IPS-18a (cell line): ENCODE measurements at regions not wholly inside any gene's neighbourhood (a gene's known extent, or its start where the extent isn't known, plus 50 kb on each side); places are given as distances from the start of the nearest gene placed in this dataset.
"Not testable (repeated sequence)": the region's sequence is repeated elsewhere in the genome, so short reads cannot be mapped to it uniquely, and the experiment has no call there.

Experiments
- H3K27ac ChIP-seq: one replicate; pipeline ENCODE4 v1.5.1; 2013; ENCODE audit warnings: low read length
- H3K27me3 ChIP-seq: one replicate; pipeline ENCODE4 v1.6.1; 2013; ENCODE audit warnings: mild to moderate bottlenecking, low read length; ENCODE audit not compliant: control insufficient read depth, insufficient read depth
- H3K36me3 ChIP-seq: one replicate; pipeline ENCODE4 v1.6.1; 2013; ENCODE audit warnings: low read depth, low read length; ENCODE audit not compliant: control insufficient read depth
- H3K4me1 ChIP-seq: one replicate; pipeline ENCODE4 v1.6.1; 2013; ENCODE audit warnings: low read depth, low read length; ENCODE audit not compliant: control insufficient read depth
- H3K4me3 ChIP-seq: one replicate; pipeline ENCODE4 v1.5.1; 2013; ENCODE audit warnings: low read length
- H3K9ac ChIP-seq: one replicate; pipeline ENCODE4 v1.6.1; 2013; ENCODE audit warnings: mild to moderate bottlenecking, low read length, moderate library complexity
- H3K9me3 ChIP-seq: one replicate; pipeline ENCODE4 v1.6.1; 2013; ENCODE audit warnings: low read depth, low read length; ENCODE audit not compliant: control insufficient read depth

- H3K4me3 ChIP-seq, H3K27me3 ChIP-seq, H3K27ac ChIP-seq, H3K9ac ChIP-seq, H3K36me3 ChIP-seq, H3K4me1 ChIP-seq, H3K9me3 ChIP-seq: not testable (repeated sequence)
Observed at GRCh38 chr2:101645886-101646285, 51.6 kb upstream of the MAP4K4 start.

- no peaks in the 10 kb centered on the region for H3K9me3 ChIP-seq
- no peak overlapping the region for H3K27ac ChIP-seq
- no peak overlapping the region for H3K9ac ChIP-seq
- H3K36me3 ChIP-seq, result no peaks in the 10 kb centered on the region
- no peaks in the 10 kb centered on the region for H3K27me3 ChIP-seq
- H3K4me3 ChIP-seq, result no peak overlapping the region
- H3K4me1 ChIP-seq, result no peaks in the 10 kb centered on the region
Observed at GRCh38 chr2:101644842-101645383, 52.6 kb upstream of the MAP4K4 start.

- Histone ChIP-seq H3K9me3 (no peaks in the 10 kb centered on the region), H3K9ac (no peak overlapping the region), H3K36me3 (no peaks in the 10 kb centered on the region), H3K4me3 (no peak overlapping the region), H3K4me1 (no peaks in the 10 kb centered on the region), H3K27ac (no peak overlapping the region), H3K27me3 (no peaks in the 10 kb centered on the region)
Observed at GRCh38 chr2:101643004-101643524, 54.4 kb upstream of the MAP4K4 start.

GRCh38 chr2:101638817-101639605 lies 58.5 kb upstream of the MAP4K4 start:
- H3K4me3 ChIP-seq, result no peak overlapping the region
- H3K9ac ChIP-seq, result no peak overlapping the region
- H3K9me3 ChIP-seq, result no peaks in the 10 kb centered on the region
- no peaks in the 10 kb centered on the region for H3K36me3 ChIP-seq
- no peaks in the 10 kb centered on the region for H3K27me3 ChIP-seq
- H3K4me1 ChIP-seq, result no peaks in the 10 kb centered on the region
- no peak overlapping the region for H3K27ac ChIP-seq

- Histone ChIP-seq H3K4me1 (no peaks in the 10 kb centered on the region), H3K36me3 (no peaks in the 10 kb centered on the region), H3K9ac (no peak overlapping the region), H3K4me3 (no peak overlapping the region), H3K9me3 (no peaks in the 10 kb centered on the region), H3K27me3 (no peaks in the 10 kb centered on the region), H3K27ac (no peak overlapping the region)
Observed at GRCh38 chr2:101638181-101638711, 59.3 kb upstream of the MAP4K4 start.

- H3K27me3 ChIP-seq, result no peaks in the 10 kb centered on the region
- no peak overlapping the region for H3K9ac ChIP-seq
- no peaks in the 10 kb centered on the region for H3K36me3 ChIP-seq
- no peaks in the 10 kb centered on the region for H3K9me3 ChIP-seq
- H3K4me3 ChIP-seq, result no peak overlapping the region
- H3K27ac ChIP-seq, result no peak overlapping the region
- H3K4me1 ChIP-seq, result no peaks in the 10 kb centered on the region
Observed at GRCh38 chr2:101630224-101630949, 67.1 kb upstream of the MAP4K4 start.

GRCh38 chr2:101628030-101628392 lies 69.5 kb upstream of the MAP4K4 start:
- Histone ChIP-seq H3K36me3 (no peaks in the 10 kb centered on the region), H3K27ac (no peak overlapping the region), H3K9ac (no peak overlapping the region), H3K9me3 (no peaks in the 10 kb centered on the region), H3K4me3 (no peak overlapping the region), H3K4me1 (no peaks in the 10 kb centered on the region), H3K27me3 (no peaks in the 10 kb centered on the region)

- Histone ChIP-seq H3K9ac (no peak overlapping the region), H3K9me3 (no peaks in the 10 kb centered on the region), H3K36me3 (no peaks in the 10 kb centered on the region), H3K27ac (no peak overlapping the region), H3K4me3 (no peak overlapping the region), H3K27me3 (no peaks in the 10 kb centered on the region), H3K4me1 (no peaks in the 10 kb centered on the region)
Observed at GRCh38 chr2:101627285-101628029, 70.0 kb upstream of the MAP4K4 start.

GRCh38 chr2:101625814-101626213 lies 71.7 kb upstream of the MAP4K4 start:
- H3K9me3 ChIP-seq, H3K36me3 ChIP-seq, H3K4me1 ChIP-seq, H3K4me3 ChIP-seq, H3K27ac ChIP-seq, H3K9ac ChIP-seq, H3K27me3 ChIP-seq: not testable (repeated sequence)

GRCh38 chr2:101625387-101625786 lies 72.1 kb upstream of the MAP4K4 start:
- Histone ChIP-seq H3K36me3 (no peaks in the 10 kb centered on the region), H3K27me3 (no peaks in the 10 kb centered on the region), H3K4me1 (no peaks in the 10 kb centered on the region), H3K4me3 (no peak overlapping the region), H3K27ac (no peak overlapping the region), H3K9me3 (no peaks in the 10 kb centered on the region), H3K9ac (no peak overlapping the region)

- H3K36me3 ChIP-seq, result no peaks in the 10 kb centered on the region
- no peak overlapping the region for H3K9ac ChIP-seq
- H3K4me1 ChIP-seq, result no peaks in the 10 kb centered on the region
- H3K4me3 ChIP-seq, result no peak overlapping the region
- H3K9me3 ChIP-seq, result no peaks in the 10 kb centered on the region
- H3K27me3 ChIP-seq, result no peaks in the 10 kb centered on the region
- H3K27ac ChIP-seq, result no peak overlapping the region
Observed at GRCh38 chr2:101624706-101625332, 72.7 kb upstream of the MAP4K4 start.
